ENCODE measurements at regions not wholly inside any gene's neighbourhood (a gene's known extent, or its start where the extent isn't known, plus 50 kb on each side); places are given as distances from the start of the nearest gene placed in this dataset.

- peak; percentile 47 for DNase-seq (ENCODE audit: low read depth)
- H3K4me3 ChIP-seq (ENCODE audit: low read length): no peak overlapping the region
- TF ChIP-seq, protein P1, sequence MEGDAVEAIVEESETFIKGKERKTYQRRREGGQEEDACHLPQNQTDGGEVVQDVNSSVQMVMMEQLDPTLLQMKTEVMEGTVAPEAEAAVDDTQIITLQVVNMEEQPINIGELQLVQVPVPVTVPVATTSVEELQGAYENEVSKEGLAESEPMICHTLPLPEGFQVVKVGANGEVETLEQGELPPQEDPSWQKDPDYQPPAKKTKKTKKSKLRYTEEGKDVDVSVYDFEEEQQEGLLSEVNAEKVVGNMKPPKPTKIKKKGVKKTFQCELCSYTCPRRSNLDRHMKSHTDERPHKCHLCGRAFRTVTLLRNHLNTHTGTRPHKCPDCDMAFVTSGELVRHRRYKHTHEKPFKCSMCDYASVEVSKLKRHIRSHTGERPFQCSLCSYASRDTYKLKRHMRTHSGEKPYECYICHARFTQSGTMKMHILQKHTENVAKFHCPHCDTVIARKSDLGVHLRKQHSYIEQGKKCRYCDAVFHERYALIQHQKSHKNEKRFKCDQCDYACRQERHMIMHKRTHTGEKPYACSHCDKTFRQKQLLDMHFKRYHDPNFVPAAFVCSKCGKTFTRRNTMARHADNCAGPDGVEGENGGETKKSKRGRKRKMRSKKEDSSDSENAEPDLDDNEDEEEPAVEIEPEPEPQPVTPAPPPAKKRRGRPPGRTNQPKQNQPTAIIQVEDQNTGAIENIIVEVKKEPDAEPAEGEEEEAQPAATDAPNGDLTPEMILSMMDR (IDR thresholded peaks at IDR 0.05; ENCODE audit: insufficient read depth, low read depth, low read length, missing control alignments): no peak
Observed at GRCh38 chr21:34311561-34312330, 52.1 kb upstream of the KCNE2 start.

GRCh38 chr21:34313116-34313515, 50.7 kb upstream of the KCNE2 start:
- peak; percentile 36 for DNase-seq (ENCODE audit: low read depth)
- no peak overlapping the region for H3K4me3 ChIP-seq (ENCODE audit: low read length)
- TF ChIP-seq, protein P1 (IDR thresholded peaks at IDR 0.05; ENCODE audit: insufficient read depth, low read depth, low read length, missing control alignments): no peak

Data from epithelial cell of esophagus (primary cell).